Adrenal gland (tissue), 9 donors: ENCODE measurements at regions not wholly inside any gene's neighbourhood (a gene's known extent, or its start where the extent isn't known, plus 50 kb on each side); places are given as distances from the start of the nearest gene placed in this dataset.

Experiments used
- DNase-seq, 7 donors: peaks; one replicate each; pipeline ENCODE4 v3.0.0-alpha.2; 2019 to 2020
- H3K27ac ChIP-seq, 5 donors: fragments of 200-600 bp; sonication (generic) in 4 of 5; 1 replicate in 3 of 5; 2 replicates in 2 of 5; pipeline versions ENCODE4 v1.5.1 to v1.8.0; 2016 to 2020; ENCODE audit warnings: mild to moderate bottlenecking in 1 of 5
- H3K27me3 ChIP-seq: fragments of 200-600 bp; 2 replicates; pipeline ENCODE4 v1.8.0; 2021
- H3K36me3 ChIP-seq, 2 donors: fragments of 200-600 bp; replicated peaks in 1 of 2; 1 replicate in 1 of 2; 2 replicates in 1 of 2; pipeline versions ENCODE4 v1.5.1 to v1.8.0; 2018 to 2022
- H3K4me1 ChIP-seq, 2 donors: fragments of 200-600 bp; replicated peaks in 1 of 2; 1 replicate in 1 of 2; 2 replicates in 1 of 2; pipeline versions ENCODE4 v1.5.1 to v1.8.0; 2018 to 2021
- H3K4me3 ChIP-seq, 4 donors: fragments of 200-600 bp; sonication (generic) in 3 of 4; one replicate each; pipeline ENCODE4 v1.5.1; 2016 to 2018
- H3K9me3 ChIP-seq, 3 donors: fragments of 200-600 bp; sonication (generic) in 1 of 3; replicated peaks in 1 of 3; 1 replicate in 2 of 3; 2 replicates in 1 of 3; pipeline versions ENCODE4 v1.5.1 to v1.8.0; 2016 to 2021
- POLR2A ChIP-seq, 2 donors: fragments of 450-650 bp; IDR thresholded peaks; one replicate each; pipeline ENCODE4 v1.6.1; 2017; ENCODE audit warnings: antibody characterized with exemption in 2 of 2, mild to moderate bottlenecking in 2 of 2, moderate library complexity in 1 of 2
- WGBS, 4 donors: extraction: QIAGEN DNeasy Blood & Tissue Kit in 2 of 4; methylation state at CpG; one replicate each; pipeline versions ENCODE4 v1.1.5 to v1.1.7; 2013 to 2017; 5-methylcytosine and 5-hydroxymethylcytosine counted together
- intact Hi-C, 2 donors: fragments of 100-400 bp; cut with DNase I; formaldehyde crosslinking; loops; one replicate each; pipeline versions ENCODE4 v1.14.1 to v1.15.0; 2022 to 2023
- TF ChIP-seq, protein P1 (sequence below), 6 experiments: fragments of 450-650 bp in 4 of 6; fragments of 200-600 bp in 2 of 6; sonication (generic) in 1 of 6; IDR thresholded peaks; 1 replicate in 5 of 6; 2 replicates in 1 of 6; pipeline versions ENCODE4 v1.5.1 to v1.8.0; 2016 to 2021; ENCODE audit warnings: antibody characterized with exemption in 6 of 6, mild to moderate bottlenecking in 2 of 6, moderate library complexity in 1 of 6
- donor health status: healthy with polysubstance abuse.
- donor health status: Bipolar disorder and iron deficiency.
- donor health status: DM: yes; HTN: yes; CAD: no.
- donor health status: DM: no; HTN: no; CAD: no.
- donor health status: DM: no; HTN: no; CAD: no.

DNA sequence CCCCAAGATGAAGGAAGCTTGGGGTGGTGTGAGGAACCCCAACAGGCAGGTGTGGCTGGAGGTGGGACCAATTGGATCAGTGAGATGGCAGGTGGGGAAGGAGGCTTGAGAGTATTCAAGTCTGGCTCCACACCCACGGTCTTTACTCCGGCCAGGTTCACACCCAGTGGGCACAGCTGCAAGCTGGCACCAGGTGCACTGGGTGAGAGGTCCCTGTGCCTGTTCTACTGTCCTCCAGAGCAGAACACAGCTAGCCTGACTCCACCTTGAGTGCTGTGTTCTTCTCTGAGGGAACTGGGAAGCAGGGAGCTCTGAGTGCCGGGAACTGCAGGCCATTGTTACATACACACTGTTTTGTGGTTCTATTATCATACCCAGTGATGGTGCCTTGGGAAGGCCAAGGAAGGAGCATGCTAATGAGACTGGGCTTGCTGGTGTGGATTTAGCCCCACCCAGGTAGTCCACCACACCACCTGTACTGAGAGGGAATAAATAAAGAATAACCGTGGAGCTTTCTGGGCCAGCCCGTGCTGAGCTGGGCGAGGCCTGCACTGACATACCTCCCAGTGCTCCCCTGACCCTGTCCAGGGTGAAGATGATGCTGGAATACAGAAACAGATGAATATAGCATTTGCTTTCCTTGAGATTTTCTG lies 93.4 kb downstream of the ABHD5 start:
- no peak overlapping the region for H3K27ac ChIP-seq
- 88 to 94% (median 93%) methylated on average over 6 of the region's 6 CpGs for WGBS, 4 donors
- H3K27me3 ChIP-seq, result no peaks in the 10 kb centered on the region
- DNase-seq, result no peak
- intact Hi-C loops, result no loop called here
- no peak overlapping the region for H3K4me3 ChIP-seq
- TF ChIP-seq, protein P1, sequence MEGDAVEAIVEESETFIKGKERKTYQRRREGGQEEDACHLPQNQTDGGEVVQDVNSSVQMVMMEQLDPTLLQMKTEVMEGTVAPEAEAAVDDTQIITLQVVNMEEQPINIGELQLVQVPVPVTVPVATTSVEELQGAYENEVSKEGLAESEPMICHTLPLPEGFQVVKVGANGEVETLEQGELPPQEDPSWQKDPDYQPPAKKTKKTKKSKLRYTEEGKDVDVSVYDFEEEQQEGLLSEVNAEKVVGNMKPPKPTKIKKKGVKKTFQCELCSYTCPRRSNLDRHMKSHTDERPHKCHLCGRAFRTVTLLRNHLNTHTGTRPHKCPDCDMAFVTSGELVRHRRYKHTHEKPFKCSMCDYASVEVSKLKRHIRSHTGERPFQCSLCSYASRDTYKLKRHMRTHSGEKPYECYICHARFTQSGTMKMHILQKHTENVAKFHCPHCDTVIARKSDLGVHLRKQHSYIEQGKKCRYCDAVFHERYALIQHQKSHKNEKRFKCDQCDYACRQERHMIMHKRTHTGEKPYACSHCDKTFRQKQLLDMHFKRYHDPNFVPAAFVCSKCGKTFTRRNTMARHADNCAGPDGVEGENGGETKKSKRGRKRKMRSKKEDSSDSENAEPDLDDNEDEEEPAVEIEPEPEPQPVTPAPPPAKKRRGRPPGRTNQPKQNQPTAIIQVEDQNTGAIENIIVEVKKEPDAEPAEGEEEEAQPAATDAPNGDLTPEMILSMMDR (IDR thresholded peaks at IDR 0.05), result no peak
- TF ChIP-seq POLR2A (IDR thresholded peaks at IDR 0.05), result no peak
- H3K36me3 ChIP-seq, result no peaks in the 10 kb centered on the region
- no peaks in the 10 kb centered on the region for H3K9me3 ChIP-seq
- H3K4me1 ChIP-seq, result no peaks in the 10 kb centered on the region

DNA sequence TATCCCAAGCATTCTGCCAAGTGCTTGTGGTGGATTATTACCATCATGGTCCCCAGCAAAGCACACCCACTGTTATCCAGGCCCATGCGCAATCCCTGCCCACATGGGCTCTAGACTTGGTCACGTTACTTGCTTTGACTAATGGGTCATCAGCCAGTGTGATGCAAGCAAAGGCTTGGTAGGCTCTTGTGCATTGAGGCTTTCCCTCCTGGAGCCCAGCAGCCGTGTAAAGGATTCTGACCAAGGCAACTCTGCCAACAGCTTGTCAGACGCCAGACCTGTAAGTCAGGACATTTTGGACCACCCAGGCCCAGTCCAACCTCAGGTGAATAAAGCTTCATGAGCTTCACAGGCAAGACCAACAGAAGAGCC lies 93.9 kb downstream of the ABHD5 start:
- TF ChIP-seq, protein P1 (IDR thresholded peaks at IDR 0.05), result no peak
- TF ChIP-seq POLR2A (IDR thresholded peaks at IDR 0.05), result no peak
- no peak for DNase-seq
- Histone ChIP-seq H3K27me3 (no peaks in the 10 kb centered on the region), H3K27ac (no peak overlapping the region), H3K9me3 (no peaks in the 10 kb centered on the region), H3K4me3 (no peak overlapping the region), H3K4me1 (no peaks in the 10 kb centered on the region), H3K36me3 (no peaks in the 10 kb centered on the region)
- 64 to 90% (median 84%) methylated on average over 2 to 4 of the region's 4 CpGs for WGBS, 4 donors
- intact Hi-C loops, result no loop called here

DNA sequence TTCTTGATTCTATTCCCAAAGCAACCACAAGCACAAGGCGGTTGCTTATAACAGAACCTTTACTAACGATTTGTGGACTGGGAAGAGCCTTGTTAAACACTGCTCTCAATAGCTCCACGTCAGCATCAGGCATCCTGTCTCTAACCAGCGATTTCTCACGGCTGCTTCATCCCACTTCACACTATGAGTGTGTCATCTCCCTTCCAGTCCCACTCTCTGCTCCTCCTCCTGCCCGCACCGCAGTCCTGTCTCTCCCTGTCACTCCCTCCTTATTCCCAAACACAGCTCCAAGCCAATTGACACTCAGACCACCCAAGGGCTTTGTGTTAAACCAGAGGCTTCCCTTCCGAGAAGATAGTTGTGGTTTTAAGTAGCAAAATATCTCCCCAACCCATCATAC lies 94.8 kb downstream of the ABHD5 start:
- Histone ChIP-seq H3K27me3 (no peaks in the 10 kb centered on the region), H3K9me3 (no peaks in the 10 kb centered on the region), H3K4me3 (no peak overlapping the region), H3K4me1 (no peaks in the 10 kb centered on the region), H3K27ac (no peak overlapping the region), H3K36me3 (no peaks in the 10 kb centered on the region)
- TF ChIP-seq, protein P1 (IDR thresholded peaks at IDR 0.05), result no peak
- TF ChIP-seq POLR2A (IDR thresholded peaks at IDR 0.05), result no peak
- WGBS, 4 donors, result 53 to 65% (median 62%) methylated on average over 8 of the region's 8 CpGs
- intact Hi-C loops, result no loop called here
- DNase-seq, result no peak

DNA sequence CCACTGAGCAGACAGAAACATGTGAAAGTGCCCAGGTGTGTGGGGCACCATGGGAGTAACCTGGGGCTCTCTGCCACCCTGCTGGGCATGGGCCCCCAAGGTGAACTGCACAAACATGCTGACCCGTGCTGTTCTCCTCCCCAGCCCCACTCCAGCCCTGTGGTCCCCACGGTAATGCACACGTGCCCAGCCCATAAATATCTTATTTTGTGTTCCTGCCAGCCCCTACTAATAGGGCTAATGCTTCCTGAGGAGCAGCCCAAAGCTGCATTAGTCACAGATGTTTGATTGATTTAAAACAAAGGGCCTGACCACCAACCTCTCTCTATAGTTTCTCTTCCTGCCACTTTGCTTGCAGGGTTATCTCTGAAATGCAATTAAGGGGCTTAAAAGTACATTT lies 95.4 kb downstream of the ABHD5 start:
- TF ChIP-seq, protein P1 (IDR thresholded peaks at IDR 0.05), result no peak
- no peaks in the 10 kb centered on the region for H3K4me1 ChIP-seq
- no peak overlapping the region for H3K4me3 ChIP-seq
- intact Hi-C loops, result no loop called here
- no peak overlapping the region for H3K27ac ChIP-seq
- no peaks in the 10 kb centered on the region for H3K27me3 ChIP-seq
- no peak for DNase-seq
- H3K9me3 ChIP-seq, result no peaks in the 10 kb centered on the region
- no peaks in the 10 kb centered on the region for H3K36me3 ChIP-seq
- WGBS, 4 donors, result 15 to 32% (median 18%) methylated on average over 3 of the region's 3 CpGs
